Brain pericyte (primary cell): ENCODE measurements at regions not wholly inside any gene's neighbourhood (a gene's known extent, or its start where the extent isn't known, plus 50 kb on each side); places are given as distances from the start of the nearest gene placed in this dataset.

Experiments
- DNase-seq: peaks from one replicate; pipeline ENCODE4 v3.0.0-alpha.2; 2012; ENCODE audit warnings: low read depth, low spot score

DNA sequence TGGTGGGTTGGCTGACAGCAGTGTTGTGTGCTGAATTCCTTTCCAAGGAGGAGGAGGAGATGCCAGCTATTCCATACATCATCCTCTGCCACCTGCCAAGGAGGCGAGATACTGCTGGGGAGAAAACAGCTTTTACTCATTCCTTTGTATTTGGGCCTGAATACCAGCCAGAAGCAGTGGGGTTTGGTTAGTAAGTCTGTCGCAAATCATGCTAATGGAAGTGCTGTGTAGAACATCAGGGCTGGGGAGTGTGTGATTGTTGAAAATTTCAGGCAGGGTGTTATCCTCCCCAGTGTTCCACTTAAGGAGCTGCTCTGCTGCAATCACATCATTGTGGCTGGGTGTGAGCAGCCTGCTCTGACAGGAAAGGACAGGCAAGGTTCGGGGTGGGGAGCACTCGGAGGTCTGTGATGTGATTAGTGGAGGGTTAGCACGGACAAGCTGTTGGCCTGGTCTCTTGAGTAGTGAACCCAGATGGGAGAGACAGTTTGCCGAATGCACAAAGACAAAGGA lies 128.2 kb upstream of the DLX2 start:
- no peak for DNase-seq

DNA sequence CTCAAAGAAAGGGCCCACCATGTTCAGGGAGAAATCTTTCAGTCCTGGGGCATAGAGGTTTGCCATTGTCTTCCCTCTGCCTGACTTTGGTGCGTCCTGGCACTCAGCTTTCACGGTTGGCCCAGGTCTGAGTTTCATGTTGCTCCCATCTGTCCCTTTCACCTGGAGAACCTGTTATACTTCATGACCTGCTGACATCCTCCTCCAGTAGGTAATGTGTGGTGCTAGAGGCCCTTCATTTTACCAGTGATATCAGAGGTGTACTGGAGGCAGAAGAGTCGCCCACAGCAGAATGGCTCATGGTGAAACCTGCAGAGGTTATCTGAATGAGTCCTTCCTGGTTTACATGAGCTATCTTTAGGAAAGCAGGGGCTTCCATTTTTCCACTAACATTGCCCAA lies 128.8 kb upstream of the DLX2 start:
- no peak for DNase-seq

DNA sequence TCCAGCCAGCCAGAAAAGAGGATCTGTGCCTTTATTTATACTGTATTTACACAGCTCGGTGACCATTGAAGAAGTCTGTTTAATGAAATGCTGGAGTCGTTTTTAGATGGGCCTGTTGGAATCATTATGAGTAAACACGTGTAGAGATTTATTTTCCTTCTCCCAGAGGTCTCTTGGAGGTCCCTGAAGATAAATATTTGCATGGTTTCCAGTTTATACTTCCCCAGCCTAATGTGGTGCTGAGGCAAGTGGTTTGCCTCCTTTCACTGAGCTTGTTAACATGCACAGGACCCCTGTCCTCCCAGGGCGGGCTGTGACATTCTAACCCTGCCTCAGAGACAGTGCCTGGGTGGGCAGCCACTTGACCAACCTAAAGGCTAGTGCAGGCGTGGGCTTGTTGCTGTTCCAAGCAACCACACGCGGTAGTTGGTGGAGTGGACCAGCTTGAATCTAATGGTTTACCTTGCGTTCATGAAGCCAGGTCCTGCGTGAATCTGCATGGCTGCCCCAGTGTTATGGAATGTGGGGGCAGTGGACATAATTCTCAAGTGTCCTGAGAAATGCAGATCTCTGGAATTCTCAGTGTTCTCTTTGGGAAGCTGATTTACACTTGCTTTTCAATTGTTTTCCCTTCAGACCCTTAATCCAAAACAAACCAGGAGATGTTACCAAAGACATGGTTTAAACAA lies 130.2 kb upstream of the DLX2 start:
- DNase-seq = no peak

DNA sequence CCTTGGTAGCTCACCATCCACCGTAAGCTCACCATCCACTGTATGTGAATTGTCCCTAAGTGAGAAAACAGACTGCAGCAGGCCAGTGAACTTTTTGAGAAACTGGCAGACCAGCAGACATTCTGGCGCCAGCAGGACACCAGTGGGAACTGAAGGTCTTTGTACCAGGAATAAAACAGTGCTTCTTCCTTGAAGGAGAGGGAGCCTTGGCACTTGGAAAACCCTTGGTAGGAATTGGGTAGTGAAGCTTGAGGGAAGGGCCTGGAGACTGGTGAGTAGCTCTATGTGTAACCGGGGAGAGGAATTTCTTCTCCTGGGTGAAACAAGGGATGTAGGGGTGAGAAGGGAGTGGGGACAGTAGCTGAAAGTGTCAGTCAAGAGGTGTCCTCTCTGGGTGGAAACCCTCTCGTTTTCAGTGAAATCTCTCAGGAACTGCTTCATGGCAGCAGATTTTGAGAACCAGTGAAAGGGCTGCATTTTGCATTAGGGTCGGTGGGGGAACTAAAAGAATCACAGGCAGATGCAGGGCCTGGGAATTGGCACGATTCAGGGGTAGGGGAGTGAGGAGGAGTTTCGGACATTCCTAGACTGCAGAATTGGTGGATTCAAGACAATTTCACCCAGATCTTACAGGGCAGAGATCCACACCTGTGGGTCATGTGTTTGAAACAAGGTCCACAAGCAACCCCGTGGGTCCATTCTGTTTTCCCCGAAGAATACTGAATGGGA lies 131.5 kb upstream of the DLX2 start:
- DNase-seq = no peak

DNA sequence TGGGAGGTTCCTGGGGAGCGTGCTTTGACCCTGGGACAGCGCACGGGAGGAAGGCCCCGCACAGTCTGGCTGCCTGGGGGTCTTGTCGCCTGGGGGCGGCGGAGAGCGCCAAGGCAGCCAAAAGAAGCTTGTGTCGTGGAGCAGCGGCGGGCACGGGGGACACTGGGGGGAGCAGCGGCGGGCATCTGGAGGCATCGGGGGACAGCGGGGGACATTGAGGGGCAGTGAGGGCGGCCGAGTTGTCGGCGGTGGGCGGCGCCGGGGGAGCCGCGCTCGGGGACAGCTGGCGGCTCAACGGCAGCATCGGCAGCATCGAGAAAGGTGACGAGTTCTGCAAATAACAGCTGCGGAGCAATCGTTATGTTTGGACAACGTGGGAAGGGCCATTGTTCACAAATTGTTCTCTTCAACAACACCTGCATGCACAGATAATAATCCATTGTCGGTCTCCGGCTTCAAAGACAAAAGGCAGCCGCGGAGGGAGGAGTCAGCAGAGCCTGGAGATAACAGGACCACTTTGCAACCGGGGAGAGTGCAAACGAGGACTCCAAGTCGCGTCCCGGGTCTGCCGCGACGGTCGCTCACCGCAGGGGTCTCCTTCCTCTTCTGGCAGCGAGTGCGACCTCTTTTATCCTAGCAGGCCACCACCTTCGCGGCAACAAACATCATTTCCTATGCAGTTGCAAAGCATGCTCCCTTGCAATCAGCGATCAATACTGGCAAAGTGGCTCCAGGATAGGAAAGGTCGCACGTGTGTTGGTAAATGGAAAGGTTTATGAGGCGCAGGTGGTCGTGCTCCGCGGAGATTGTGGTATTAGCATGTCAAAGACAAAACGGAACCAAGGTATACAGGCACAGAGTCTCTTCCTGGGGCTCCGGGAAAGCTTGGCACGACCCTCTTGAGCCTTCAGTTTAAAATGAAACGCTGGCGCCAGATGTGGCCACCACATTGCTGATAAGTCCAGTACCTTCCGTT lies 132.3 kb upstream of the DLX2 start:
- DNase-seq = no peak

DNA sequence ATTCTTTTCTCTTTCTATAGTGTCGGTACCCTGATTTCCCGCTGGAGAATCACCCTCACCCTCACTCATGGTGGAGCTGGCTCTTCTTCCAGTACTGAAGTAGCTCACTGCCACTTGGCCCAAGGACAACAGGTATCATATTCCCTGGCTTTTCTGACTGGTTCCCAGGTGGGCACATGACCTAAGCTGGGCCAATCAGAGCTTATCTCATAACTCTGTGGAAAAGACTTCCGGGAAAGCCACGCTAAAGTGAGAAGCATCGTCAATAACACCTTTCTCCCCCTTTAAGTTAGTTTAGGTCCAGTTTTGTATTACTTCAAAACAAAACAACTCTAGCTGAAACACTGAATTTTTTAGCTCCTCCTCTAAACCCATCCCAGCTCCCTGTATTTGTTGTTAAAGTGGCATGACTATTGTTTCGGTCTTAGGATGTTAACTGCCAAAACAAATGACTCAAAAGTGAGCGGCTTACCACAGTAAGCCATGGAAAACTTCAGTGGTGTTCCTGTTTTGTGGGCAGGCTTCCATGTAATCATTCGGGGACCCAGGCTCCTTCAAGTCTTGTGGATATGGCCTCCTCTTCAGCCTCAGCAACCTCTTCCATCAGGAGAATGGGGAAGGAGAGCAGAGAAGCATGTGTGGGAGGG lies 137.4 kb upstream of the DLX2 start:
- no peak for DNase-seq

DNA sequence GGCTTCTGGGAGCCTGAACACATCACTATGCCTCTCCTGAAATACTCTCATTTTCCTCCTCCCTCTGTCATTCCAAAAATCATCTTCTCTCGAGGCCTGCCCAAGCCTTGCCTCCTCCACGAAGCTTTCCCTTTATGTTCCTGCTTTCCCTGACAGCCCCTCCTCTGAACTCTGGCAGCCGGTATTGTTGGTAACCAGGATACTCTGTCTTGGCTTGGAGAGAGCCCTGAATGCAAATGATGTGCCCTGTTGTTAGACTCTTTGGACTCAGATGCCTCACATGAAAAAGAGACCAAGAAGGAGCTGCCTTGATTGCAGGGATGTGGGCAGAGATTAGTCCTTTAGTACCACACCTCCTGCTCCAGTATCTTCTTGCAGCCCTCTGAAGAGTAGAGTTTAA lies 138.5 kb upstream of the DLX2 start:
- no peak for DNase-seq

DNA sequence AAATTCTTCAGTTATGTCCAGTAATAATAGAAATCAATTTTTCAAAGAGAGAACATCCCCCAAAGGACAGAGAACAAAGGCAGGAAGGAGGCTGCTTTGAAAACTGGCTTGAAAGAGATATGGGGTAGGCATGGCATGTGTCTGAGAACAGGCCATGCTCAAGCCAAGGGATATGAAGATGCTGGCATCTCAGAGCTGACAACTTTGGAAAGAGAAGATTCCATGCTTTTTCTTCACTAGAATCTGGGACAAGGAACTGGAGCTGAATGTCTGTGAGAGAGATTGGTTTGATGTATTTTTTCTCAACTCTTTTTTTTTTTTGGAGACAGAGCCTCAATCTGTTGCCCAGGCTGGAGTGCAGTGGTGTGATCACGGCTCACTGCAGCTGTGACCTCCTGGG lies 139.8 kb upstream of the DLX2 start:
- DNase-seq = no peak

DNA sequence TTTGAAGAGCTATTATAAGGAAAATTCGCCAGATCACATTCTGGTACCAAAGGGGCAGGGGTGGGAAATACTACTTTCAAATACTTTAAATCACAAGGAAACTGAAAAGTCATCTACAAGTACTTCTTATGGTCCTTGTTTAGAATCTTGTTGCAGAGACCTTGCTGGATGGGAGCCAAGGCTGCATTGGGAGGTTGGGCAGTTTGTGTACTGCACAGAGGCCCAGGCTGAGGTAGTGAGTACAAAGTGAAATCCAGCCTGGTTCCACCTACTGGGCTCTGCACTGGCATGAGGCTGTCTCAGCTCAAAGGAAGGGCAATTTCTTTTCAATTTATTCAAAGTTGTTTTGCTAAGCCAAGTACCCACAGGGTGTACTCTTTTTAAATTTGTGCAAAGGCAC lies 140.3 kb upstream of the DLX2 start:
- no peak for DNase-seq

DNA sequence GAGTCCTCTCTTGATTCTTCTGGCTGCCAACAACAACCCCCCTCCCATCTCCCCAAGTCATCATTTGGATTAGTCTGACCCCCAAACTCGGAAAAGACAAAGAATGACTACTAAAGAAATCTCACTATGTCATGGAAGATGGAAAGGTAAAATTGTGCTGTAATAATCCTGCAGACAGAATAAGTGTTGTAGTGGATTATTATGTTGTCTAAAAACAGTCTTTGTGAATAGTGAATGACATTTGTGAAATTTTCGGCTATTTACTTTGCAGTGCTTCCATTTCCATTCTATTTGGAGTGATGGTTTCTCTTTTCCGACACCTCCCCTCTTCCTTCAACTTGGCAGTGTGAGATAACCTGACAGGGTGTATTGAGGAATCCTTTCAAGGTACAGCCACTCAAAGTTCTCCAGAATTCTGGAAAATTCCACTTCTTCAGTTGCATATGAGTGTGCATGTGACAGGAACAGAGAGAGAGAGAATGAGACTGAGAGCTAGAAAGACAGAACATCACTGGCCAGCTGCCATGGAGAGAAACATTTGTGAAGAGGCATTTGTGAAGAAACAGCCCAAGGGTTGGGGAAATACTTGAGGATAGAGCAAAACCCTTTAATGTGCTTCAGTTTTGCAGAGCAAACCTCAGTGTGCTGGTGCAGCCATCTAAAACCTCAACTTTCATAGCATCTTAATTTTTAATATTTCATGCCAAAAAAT lies 141.9 kb upstream of the DLX2 start:
- DNase-seq = no peak

DNA sequence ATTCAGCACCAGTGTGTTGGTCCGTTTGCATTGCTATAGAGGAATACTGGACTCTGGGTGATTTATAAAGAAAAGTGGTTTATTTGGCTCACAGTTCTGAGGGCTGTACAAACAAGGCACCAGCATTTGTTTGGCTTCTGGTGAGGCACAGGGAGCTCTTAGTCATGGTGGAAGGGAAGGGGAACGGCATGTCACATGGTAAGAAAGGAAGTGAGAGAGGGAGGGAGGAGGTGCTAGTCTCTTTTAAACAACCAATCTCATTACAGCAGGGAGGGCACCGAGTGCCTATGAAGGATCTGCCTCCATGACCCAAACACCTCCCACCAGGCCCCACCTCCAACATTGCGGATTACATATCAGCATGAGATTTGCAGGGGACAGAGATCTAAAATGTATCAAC lies 143.9 kb upstream of the DLX2 start:
- no peak for DNase-seq

DNA sequence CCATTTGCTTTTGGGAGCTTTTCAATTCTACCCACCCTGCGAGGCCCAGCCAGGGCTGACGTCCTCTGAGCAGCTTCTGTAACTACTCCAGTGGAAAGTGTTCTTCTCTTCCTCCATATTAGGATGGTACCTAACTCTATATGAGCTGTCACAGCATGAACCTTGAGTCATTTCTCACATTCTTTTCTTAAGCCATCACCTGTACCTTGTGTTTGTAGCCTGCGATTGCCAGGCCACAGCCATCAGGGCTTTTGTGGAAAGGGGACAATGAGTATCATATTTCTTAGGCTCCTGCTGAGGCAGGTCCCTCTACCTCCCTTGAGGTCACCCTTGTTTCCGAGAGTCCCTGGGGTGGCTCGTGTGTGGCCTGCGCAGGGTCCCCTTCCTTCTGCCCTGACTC lies 144.5 kb upstream of the DLX2 start:
- no peak for DNase-seq

DNA sequence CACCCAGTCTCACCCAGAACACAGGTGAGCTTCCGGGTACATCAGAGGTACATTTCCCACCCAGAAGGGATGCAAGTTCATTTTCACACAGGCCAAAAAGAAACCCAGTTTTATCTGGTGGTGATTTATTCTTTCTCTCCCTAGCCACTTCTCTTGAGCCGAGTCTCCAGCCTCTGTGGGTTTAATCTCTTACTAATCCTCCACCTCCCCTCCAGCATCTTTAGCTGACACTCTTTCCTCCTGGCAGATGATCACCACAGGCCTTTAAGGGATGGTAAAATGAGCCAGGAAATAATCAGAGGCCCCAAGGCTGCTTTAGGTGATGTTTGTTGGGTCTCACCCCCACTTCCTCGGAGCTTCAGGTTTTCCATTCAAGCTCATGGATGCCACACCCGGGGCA lies 145.7 kb upstream of the DLX2 start:
- DNase-seq = no peak

DNA sequence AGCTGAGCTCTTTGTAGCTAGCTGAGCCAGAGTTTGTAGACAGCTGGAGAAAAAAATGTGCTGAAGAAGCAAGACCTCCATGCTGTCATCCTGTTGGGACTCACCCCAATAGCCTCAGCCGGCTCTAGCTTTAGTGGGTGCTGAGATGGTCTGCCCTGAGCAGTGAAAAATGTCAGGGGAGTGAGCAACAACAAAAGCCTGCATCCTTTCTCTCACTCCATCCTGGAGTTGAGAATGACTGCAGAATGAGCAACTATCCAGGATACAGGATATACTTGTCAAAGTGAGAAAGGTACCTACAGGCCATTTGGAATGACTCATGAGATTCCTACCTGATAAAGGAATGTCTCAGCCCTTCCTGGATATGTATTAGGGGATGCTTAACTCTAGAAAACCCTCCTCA lies 146.1 kb upstream of the DLX2 start:
- DNase-seq = no peak

DNA sequence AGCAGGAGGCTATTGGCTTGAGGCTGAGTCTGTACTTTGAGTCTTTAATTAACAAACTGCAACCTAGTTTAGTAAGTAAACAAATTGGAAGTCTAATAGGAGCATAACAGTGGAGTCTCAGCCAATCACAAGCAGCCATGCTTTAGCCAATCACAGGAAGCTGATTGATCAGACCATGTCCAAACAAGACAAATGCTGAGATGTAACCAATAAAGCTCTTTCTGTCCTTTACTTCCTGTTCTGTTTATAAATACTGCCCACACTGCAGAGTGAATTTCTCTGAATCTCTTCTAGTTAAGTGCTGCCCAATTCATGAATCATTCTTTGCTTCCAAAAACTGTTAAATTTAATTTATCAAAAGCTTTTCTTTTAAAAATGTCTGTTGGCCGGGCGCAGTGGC lies 146.6 kb upstream of the DLX2 start:
- DNase-seq = no peak

DNA sequence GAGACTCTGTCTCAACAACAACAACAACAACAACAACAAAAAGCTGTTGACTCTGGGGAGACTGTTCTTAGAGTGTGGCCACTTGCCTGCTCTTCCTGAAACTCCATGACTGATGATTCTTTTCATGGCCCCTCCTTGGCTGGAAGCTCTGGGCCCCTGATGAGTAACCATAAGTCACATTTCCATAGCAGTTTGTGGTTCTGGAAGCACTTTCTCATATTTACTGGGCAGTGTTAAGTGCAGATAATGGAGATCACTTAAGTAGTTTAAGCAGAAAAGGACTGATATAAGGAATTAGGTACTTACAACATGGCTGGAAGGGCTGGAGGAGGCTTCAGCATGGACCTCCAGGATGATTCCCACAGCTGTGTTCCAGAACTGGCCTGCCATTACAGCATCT lies 147.3 kb upstream of the DLX2 start:
- DNase-seq = no peak

DNA sequence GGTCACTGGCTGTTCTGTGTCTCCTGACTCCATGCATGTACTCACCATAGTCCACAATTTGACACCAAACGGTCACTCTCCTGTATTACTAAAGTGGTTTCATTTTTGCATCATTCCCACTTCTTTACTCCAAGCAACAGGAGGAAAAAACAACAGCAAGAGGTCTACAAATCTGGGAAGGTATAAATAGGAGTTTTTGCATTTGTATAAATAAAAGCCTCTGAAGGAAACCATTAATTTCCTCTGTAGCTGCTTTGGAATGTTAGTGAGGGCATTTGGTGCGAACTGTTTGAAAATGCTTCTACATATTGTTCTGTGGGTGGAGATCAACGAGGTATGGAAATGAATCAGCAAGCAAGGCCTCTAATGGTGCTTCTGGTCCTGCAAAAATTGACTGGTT lies 148.5 kb upstream of the DLX2 start:
- no peak for DNase-seq

DNA sequence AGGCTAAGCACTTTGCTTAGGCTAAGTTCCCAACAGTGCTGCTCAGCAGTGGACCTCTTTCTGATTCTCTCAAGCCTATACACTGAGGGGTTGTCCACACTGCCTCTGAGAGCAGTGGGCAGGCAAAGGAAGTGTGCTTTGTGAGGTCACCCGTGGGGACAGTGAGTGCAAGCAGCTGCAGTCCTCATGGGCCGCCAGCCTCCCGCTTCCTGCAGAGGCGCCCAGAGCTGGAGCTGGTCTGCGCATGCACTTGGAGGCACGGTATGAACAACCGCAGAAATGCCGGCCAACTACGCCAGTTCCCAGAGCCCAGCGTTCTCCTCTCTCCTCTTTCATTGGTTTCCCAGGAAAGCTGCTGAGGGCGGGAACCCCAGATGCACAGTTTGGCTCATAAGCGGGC lies 149.5 kb upstream of the DLX2 start:
- DNase-seq = no peak

DNA sequence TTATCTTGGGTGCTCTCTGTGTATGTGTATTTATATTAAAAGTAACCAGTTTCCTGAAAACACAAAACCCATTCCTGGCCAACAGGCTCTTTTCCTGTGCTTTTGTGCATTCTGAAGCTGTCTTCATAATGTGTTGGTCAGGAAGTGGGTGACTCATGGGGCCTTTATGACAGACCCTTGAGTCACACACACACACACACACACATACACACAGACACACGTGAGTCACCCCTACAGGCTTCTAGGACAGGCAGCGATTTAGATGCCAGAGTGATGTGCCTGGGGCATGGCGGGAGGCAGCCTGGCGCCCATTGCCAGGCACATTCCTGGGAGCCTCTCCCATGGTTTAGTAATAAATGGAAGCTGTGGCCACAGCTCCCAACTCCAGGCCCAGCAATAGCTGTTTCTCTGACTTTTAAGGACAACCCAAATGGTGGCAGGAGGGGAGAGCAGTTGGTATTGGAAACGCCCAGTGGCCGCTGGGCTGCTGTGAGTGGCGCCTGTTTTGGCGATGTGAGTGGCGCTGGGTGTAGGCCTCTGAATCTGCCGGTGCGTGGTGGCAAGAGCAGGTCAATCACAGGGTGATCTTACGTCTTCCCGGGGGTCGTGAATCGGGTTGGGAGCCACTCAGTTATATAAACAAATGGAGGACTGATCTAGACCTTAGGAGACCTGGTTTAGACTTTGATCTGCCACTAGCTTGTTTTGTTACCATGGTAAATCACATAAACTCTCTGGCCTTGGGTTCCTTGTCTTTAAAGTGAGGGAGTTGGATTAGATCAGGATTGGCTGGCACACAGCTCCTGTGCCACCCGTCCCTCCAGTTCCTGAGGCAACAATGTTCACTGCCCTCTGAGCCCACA lies 150.7 kb upstream of the DLX2 start:
- peak; percentile 69 for DNase-seq

DNA sequence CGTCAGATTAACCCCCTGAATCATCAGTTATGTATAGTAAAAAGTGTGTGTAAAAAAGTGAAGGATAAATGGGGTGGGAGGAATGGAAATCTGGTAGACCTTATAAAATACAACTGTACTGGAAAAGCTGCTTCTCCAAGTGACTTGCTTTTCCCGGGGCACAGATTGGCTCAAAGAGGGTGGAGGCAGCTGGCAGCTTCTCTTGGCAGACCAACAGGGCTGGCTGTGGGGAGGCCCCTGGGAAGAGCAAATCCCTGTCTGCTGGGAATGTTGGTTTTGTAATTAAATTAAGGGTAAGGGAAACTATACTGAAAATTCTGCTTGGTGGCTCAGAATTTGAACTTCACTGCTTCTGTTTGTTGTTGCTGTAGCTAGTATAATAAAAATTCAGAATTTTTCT lies 154.2 kb upstream of the DLX2 start:
- DNase-seq = no peak
